ENCODE measurements at regions not wholly inside any gene's neighbourhood (a gene's known extent, or its start where the extent isn't known, plus 50 kb on each side); places are given as distances from the start of the nearest gene placed in this dataset.

DNA sequence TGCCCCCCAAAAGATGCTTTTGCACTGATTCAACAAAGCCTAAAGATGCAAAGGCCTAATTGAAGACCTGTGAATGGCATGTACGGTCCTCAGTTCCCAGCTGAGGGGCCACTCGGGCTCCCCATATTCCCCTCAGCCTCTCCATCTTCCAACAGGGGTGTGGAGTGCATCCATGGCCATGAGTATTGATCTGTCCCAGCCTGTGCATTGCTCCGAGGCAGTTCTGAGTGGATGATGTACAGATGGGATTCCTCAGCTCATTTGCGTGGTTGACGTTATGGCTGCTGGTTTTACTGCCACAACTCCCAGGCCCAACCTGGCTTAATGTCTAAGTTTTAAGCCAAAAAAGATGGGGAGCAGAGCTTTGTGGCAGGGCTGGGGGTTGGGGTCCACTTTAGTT is 162.7 kb upstream of the ZNF267 start:
- no peak for DNase-seq
- H3K9me3 ChIP-seq, result no peaks in the 10 kb centered on the region
- peaks cover 16 to 18% of the 10 kb centered on the region in 2 donors for H3K36me3 ChIP-seq
- intact Hi-C loops (cut with DNase I), result no loop called here
- H3K27ac ChIP-seq, result no peak overlapping the region
- no peak for TF ChIP-seq POLR2A (IDR thresholded peaks at IDR 0.05)
- TF ChIP-seq, protein P1, sequence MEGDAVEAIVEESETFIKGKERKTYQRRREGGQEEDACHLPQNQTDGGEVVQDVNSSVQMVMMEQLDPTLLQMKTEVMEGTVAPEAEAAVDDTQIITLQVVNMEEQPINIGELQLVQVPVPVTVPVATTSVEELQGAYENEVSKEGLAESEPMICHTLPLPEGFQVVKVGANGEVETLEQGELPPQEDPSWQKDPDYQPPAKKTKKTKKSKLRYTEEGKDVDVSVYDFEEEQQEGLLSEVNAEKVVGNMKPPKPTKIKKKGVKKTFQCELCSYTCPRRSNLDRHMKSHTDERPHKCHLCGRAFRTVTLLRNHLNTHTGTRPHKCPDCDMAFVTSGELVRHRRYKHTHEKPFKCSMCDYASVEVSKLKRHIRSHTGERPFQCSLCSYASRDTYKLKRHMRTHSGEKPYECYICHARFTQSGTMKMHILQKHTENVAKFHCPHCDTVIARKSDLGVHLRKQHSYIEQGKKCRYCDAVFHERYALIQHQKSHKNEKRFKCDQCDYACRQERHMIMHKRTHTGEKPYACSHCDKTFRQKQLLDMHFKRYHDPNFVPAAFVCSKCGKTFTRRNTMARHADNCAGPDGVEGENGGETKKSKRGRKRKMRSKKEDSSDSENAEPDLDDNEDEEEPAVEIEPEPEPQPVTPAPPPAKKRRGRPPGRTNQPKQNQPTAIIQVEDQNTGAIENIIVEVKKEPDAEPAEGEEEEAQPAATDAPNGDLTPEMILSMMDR (IDR thresholded peaks at IDR 0.05), result no peak
- H3K4me3 ChIP-seq (replicated peaks in 1 of 3), result no peak overlapping the region
- 89 to 94% methylated on average over 5 of the region's 5 CpGs for WGBS, 2 donors
- peaks cover 12 to 20% of the 10 kb centered on the region in 2 donors for H3K4me1 ChIP-seq
- no peaks in the 10 kb centered on the region for H3K27me3 ChIP-seq

DNA sequence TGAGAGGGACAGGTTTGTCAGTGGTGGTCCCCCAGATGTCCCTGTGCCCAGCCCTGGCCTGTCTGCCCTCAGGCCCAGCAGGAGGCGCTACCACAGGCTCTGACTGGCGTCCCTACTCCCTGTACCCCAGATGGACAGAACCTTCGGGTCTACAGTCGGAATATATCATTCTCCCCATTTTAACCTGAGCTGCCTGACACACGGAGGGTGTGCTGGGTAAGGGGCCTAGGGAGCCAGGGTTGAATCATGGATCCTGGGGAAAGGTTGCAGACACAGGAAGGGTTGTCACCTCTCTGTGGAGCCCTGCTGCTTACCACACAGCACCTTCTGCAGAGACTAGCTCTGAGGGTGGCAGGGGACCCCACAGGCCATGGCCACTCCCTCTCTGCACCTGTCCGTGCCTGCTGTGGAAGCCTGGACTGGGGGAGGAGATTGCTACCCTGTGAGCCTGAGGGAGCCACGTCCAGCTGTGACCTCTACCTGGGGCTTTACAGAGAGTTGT is 162.2 kb upstream of the ZNF267 start:
- H3K36me3 ChIP-seq, result peaks cover 11 to 13% of the 10 kb centered on the region in 2 donors
- H3K27ac ChIP-seq, result no peak overlapping the region
- no peaks in the 10 kb centered on the region for H3K27me3 ChIP-seq
- no peak for DNase-seq
- H3K9me3 ChIP-seq, result no peaks in the 10 kb centered on the region
- TF ChIP-seq POLR2A (IDR thresholded peaks at IDR 0.05), result no peak
- TF ChIP-seq, protein P1 (IDR thresholded peaks at IDR 0.05), result no peak
- no peak overlapping the region for H3K4me3 ChIP-seq (replicated peaks in 1 of 3)
- WGBS, 2 donors, result 81 to 93% methylated on average over 5 to 7 of the region's 7 CpGs
- intact Hi-C loops (cut with DNase I), result no loop called here
- peaks cover 12 to 20% of the 10 kb centered on the region in 2 donors for H3K4me1 ChIP-seq

DNA sequence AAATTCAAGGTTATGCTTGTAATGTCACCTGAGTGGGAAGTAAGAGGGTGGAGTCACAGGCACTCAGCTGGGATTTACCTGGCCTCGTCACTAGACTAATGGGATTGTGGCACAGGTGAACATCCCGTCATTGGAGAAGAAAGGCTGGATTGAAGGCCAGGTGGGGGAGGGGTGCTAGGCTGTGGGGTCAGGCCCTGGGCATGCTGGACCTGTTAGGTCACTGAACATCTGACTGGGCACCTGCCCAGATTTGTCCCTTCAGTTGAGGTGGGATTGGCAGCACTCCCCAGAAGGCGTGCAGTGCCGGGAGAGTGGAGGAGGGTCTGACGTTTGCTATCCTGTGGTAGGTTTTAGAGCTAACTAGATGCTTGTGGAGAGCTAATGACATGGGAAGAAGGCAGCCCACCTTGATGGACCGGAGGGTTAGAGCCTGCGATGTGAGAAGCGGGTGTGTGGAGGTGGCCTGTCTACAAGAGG is 161.5 kb upstream of the ZNF267 start:
- H3K27me3 ChIP-seq, result no peaks in the 10 kb centered on the region
- H3K36me3 ChIP-seq, result peaks cover 3 to 7% of the 10 kb centered on the region in 2 donors
- no peaks in the 10 kb centered on the region for H3K9me3 ChIP-seq
- H3K4me3 ChIP-seq (replicated peaks in 1 of 3), result no peak overlapping the region
- H3K4me1 ChIP-seq, result peaks cover 12 to 20% of the 10 kb centered on the region in 2 donors
- intact Hi-C loops (cut with DNase I), result no loop called here
- 91 to 93% methylated on average over 8 of the region's 8 CpGs for WGBS, 2 donors
- no peak for TF ChIP-seq POLR2A (IDR thresholded peaks at IDR 0.05)
- TF ChIP-seq, protein P1 (IDR thresholded peaks at IDR 0.05), result no peak
- no peak overlapping the region for H3K27ac ChIP-seq
- no peak for DNase-seq

DNA sequence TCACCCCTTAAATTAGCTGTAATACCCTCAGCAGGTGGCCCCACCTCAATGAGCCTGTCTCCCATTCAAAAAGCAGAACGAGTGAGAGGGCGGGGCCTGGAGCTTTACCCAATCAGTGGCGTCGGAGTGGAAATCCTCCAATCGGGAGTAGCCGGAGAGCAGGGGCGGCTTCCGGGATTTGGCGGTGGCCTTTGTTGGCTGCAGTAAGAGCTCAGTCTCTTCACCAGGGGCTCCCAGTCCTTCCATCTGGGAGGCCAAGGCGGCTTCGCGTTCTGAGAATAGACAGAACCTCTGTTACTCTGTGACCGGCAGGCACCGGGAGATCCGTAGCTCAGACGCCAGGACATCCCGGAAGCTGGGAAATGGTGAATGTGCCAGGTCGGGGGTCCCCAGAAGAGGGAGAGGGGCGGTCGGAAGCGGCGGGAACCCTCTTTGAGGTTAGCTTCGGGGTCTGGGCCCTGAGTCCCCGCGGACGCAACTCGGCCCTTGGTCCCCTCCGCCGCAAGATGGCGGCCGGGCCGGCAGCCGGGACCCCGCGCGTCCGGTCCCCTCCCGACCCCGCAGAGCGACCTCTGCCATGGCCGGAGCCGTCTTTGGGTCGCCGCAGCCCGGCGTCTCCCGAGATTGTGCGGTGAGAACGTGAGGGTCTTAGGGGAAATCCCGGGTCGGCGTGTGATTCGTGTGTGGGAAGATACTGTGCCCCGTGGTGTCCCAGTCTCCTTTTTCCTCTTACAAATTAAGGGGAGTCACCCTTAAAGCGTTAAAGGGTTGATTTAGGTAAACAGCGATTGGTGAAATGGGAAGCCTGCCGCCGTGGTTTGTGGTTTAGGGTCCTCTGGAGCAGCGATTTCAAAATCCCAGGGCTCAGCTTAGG is 160.3 kb upstream of the ZNF267 start:
- TF ChIP-seq, protein P1 (IDR thresholded peaks at IDR 0.05), result no peak
- peak in 1 of 2 donors; percentile 86 for TF ChIP-seq POLR2A (IDR thresholded peaks at IDR 0.05)
- no peaks in the 10 kb centered on the region for H3K9me3 ChIP-seq
- peak; percentile 97 to 98 for DNase-seq
- H3K4me3 ChIP-seq (replicated peaks in 1 of 3), result peak overlapping the region; percentile 52 to 86 (median 68)
- H3K4me1 ChIP-seq, result peaks cover 12 to 20% of the 10 kb centered on the region in 2 donors
- no peaks in the 10 kb centered on the region for H3K27me3 ChIP-seq
- H3K27ac ChIP-seq, result peak overlapping the region; percentile 83 to 91 (median 89)
- WGBS, 2 donors, result 0 to 1% methylated on average over 29 of the region's 59 CpGs
- intact Hi-C loops (cut with DNase I), result no loop called here
- H3K36me3 ChIP-seq, result peaks cover 0 to 4% of the 10 kb centered on the region in 2 donors

Data from thyroid gland (tissue), 4 donors.